SIG-M5 treated with dmso at 0.1 percent for 504 hours (cell line): ENCODE measurements at regions not wholly inside any gene's neighbourhood (a gene's known extent, or its start where the extent isn't known, plus 50 kb on each side); places are given as distances from the start of the nearest gene placed in this dataset.
A peak's percentile ranks its signal among the peaks of the same experiment; 100 is the strongest.

ENCODE experiments used
- DNase-seq: peaks from one replicate; lab custom pipeline; 2025; ENCODE audit not compliant: unreplicated experiment; lab: John Stamatoyannopoulos, UW

- DNase-seq: no peak
These were observed 271.3 kb upstream of the TOPAZ1 start for GRCh38 chr3:43970351-43970750.

- DNase-seq: no peak
These were observed 270.8 kb upstream of the TOPAZ1 start for GRCh38 chr3:43970920-43971319.

GRCh38 chr3:43971486-43971885, 270.2 kb upstream of the TOPAZ1 start:
- no peak for DNase-seq

- DNase-seq: no peak
These were observed 263.0 kb upstream of the TOPAZ1 start for GRCh38 chr3:43978708-43979107.

GRCh38 chr3:43979645-43980044, 262.0 kb upstream of the TOPAZ1 start:
- no peak for DNase-seq

GRCh38 chr3:43994657-43995546, 246.8 kb upstream of the TOPAZ1 start:
- DNase-seq: peak; percentile 14

- DNase-seq: no peak
These were observed 245.9 kb upstream of the TOPAZ1 start for GRCh38 chr3:43995547-43996378.

- DNase-seq: no peak
These were observed 245.0 kb upstream of the TOPAZ1 start for GRCh38 chr3:43996379-43997301.

- DNase-seq: no peak
These were observed 244.4 kb upstream of the TOPAZ1 start for GRCh38 chr3:43997316-43997715.

- no peak for DNase-seq
These were observed 243.8 kb upstream of the TOPAZ1 start for GRCh38 chr3:43997788-43998369.

- DNase-seq: no peak
These were observed 243.3 kb upstream of the TOPAZ1 start for GRCh38 chr3:43998370-43998835.

GRCh38 chr3:43998836-43999727, 242.6 kb upstream of the TOPAZ1 start:
- no peak for DNase-seq

- no peak for DNase-seq
These were observed 241.9 kb upstream of the TOPAZ1 start for GRCh38 chr3:43999728-44000319.

GRCh38 chr3:44000586-44000985, 241.1 kb upstream of the TOPAZ1 start:
- DNase-seq: no peak

GRCh38 chr3:44001072-44001471, 240.6 kb upstream of the TOPAZ1 start:
- DNase-seq: no peak

GRCh38 chr3:44003801-44004200, 237.9 kb upstream of the TOPAZ1 start:
- DNase-seq: no peak

GRCh38 chr3:44011680-44012079, 230.0 kb upstream of the TOPAZ1 start:
- DNase-seq: no peak

- no peak for DNase-seq
These were observed 229.4 kb upstream of the TOPAZ1 start for GRCh38 chr3:44012160-44012899.
